GM23338 (cell line): ENCODE measurements at regions not wholly inside any gene's neighbourhood (a gene's known extent, or its start where the extent isn't known, plus 50 kb on each side); places are given as distances from the start of the nearest gene placed in this dataset.

Experiments
- CTCF ChIP-seq, 2 experiments: fragments of 200-600 bp in 1 of 2; sonication (generic) in 1 of 2; conservative IDR thresholded peaks; 2 replicates each; pipeline versions ENCODE4 v1.5.1 to v1.6.1; 2016 to 2017; ENCODE audit warnings: antibody characterized with exemption in 2 of 2, low read depth in 2 of 2, mild to moderate bottlenecking in 2 of 2, moderate library complexity in 1 of 2
- EZH2phosphoT487 ChIP-seq: fragments of 200-600 bp; sonication (generic); IDR thresholded peaks from one replicate; pipeline ENCODE4 v1.8.1; 2018; ENCODE audit warnings: antibody characterized with exemption; ENCODE audit not compliant: unreplicated experiment
- JUNB ChIP-seq: IDR thresholded peaks from one replicate; pipeline ENCODE4 v1.6.1; 2016; ENCODE audit warnings: antibody characterized with exemption; ENCODE audit not compliant: unreplicated experiment
- POLR2AphosphoS5 ChIP-seq: IDR thresholded peaks from 2 replicates; pipeline ENCODE4 v1.6.1; 2016; ENCODE audit warnings: antibody characterized with exemption, low read depth
- REST ChIP-seq: IDR thresholded peaks from one replicate; pipeline ENCODE4 v1.6.1; 2018; ENCODE audit warnings: antibody characterized with exemption; ENCODE audit not compliant: unreplicated experiment

GRCh38 chr3:74331711-74332110 lies 282.7 kb downstream of the CNTN3 start:
- TF ChIP-seq POLR2AphosphoS5 (no peak), CTCF (conservative IDR thresholded peaks at IDR 0.05; ENCODE audit: low read depth in 2 of 2) (no peak), EZH2phosphoT487 (no peak), REST (no peak), JUNB (no peak)
